Subcutaneous abdominal adipose tissue (tissue), 5 donors: ENCODE measurements at regions not wholly inside any gene's neighbourhood (a gene's known extent, or its start where the extent isn't known, plus 50 kb on each side); places are given as distances from the start of the nearest gene placed in this dataset.

ENCODE experiments used
- H3K27ac ChIP-seq: one replicate; pipeline ENCODE4 v1.7.0; 2013; ENCODE audit warnings: low read depth, mild to moderate bottlenecking, inconsistent platforms, low read length, moderate library complexity
- H3K27me3 ChIP-seq, 5 donors: one replicate each; pipeline ENCODE4 v1.7.0; 2013; ENCODE audit warnings: low read length in 5 of 5, inconsistent platforms in 1 of 5; ENCODE audit not compliant: control insufficient read depth in 5 of 5, insufficient read depth in 4 of 5
- H3K36me3 ChIP-seq, 5 donors: one replicate each; pipeline ENCODE4 v1.7.0; 2013; ENCODE audit warnings: low read length in 5 of 5; ENCODE audit not compliant: control insufficient read depth in 5 of 5, insufficient read depth in 5 of 5
- H3K4me1 ChIP-seq, 5 donors: one replicate each; pipeline ENCODE4 v1.7.0; 2013; ENCODE audit warnings: low read length in 5 of 5, mild to moderate bottlenecking in 3 of 5, moderate library complexity in 1 of 5; ENCODE audit not compliant: control insufficient read depth in 5 of 5, insufficient read depth in 5 of 5
- H3K4me3 ChIP-seq, 5 donors: one replicate each; pipeline ENCODE4 v1.7.0; 2013; ENCODE audit warnings: low read length in 5 of 5, low read depth in 1 of 5
- H3K9ac ChIP-seq, 5 donors: one replicate each; pipeline ENCODE4 v1.7.0; 2013; ENCODE audit warnings: low read length in 5 of 5, mild to moderate bottlenecking in 4 of 5, moderate library complexity in 3 of 5
- H3K9me3 ChIP-seq, 5 donors: one replicate each; pipeline ENCODE4 v1.7.0; 2013; ENCODE audit warnings: low read length in 5 of 5; ENCODE audit not compliant: control insufficient read depth in 5 of 5
- donor health status: healthy.
- donor health status: healthy.
- donor health status: healthy.
- donor health status: healthy.
- donor health status: healthy.

- no peaks in the 10 kb centered on the region for H3K27me3 ChIP-seq
- H3K27ac ChIP-seq, result no peak overlapping the region
- H3K9ac ChIP-seq, result no peak overlapping the region
- H3K4me3 ChIP-seq, result no peak overlapping the region
- H3K9me3 ChIP-seq, result no peaks in the 10 kb centered on the region
- no peaks in the 10 kb centered on the region for H3K4me1 ChIP-seq
- H3K36me3 ChIP-seq, result no peaks in the 10 kb centered on the region
Measured at GRCh38 chr4:166400270-166400894, 527.3 kb downstream of the TLL1 start.

- no peaks in the 10 kb centered on the region for H3K36me3 ChIP-seq
- H3K9ac ChIP-seq, result no peak overlapping the region
- no peaks in the 10 kb centered on the region for H3K27me3 ChIP-seq
- no peak overlapping the region for H3K27ac ChIP-seq
- no peaks in the 10 kb centered on the region for H3K4me1 ChIP-seq
- peaks cover 0 to under 1% (median 0%) of the 10 kb centered on the region in 5 donors for H3K9me3 ChIP-seq
- no peak overlapping the region for H3K4me3 ChIP-seq
Measured at GRCh38 chr4:166413356-166413755, 540.3 kb downstream of the TLL1 start.

GRCh38 chr4:166414431-166414830 is 541.4 kb downstream of the TLL1 start:
- H3K9ac ChIP-seq, result no peak overlapping the region
- H3K4me1 ChIP-seq, result no peaks in the 10 kb centered on the region
- no peaks in the 10 kb centered on the region for H3K36me3 ChIP-seq
- no peak overlapping the region for H3K27ac ChIP-seq
- H3K27me3 ChIP-seq, result no peaks in the 10 kb centered on the region
- H3K4me3 ChIP-seq, result no peak overlapping the region
- peaks cover 0 to 4% (median 0%) of the 10 kb centered on the region in 5 donors for H3K9me3 ChIP-seq

GRCh38 chr4:166415749-166416148 is 542.7 kb downstream of the TLL1 start:
- Histone ChIP-seq H3K4me3 (no peak overlapping the region), H3K9ac (no peak overlapping the region), H3K36me3 (no peaks in the 10 kb centered on the region), H3K4me1 (no peaks in the 10 kb centered on the region), H3K9me3 (peaks cover 0 to 6% (median 2%) of the 10 kb centered on the region in 5 donors), H3K27ac (no peak overlapping the region), H3K27me3 (no peaks in the 10 kb centered on the region)

- H3K27ac ChIP-seq, result no peak overlapping the region
- no peaks in the 10 kb centered on the region for H3K27me3 ChIP-seq
- no peak overlapping the region for H3K9ac ChIP-seq
- H3K4me3 ChIP-seq, result peak overlapping the region in 1 of 5 donors; percentile 4
- H3K36me3 ChIP-seq, result no peaks in the 10 kb centered on the region
- H3K4me1 ChIP-seq, result peaks cover 0 to 5% (median 0%) of the 10 kb centered on the region in 5 donors
- peaks cover 0 to 14% (median 10%) of the 10 kb centered on the region in 5 donors for H3K9me3 ChIP-seq
Measured at GRCh38 chr4:166421556-166422156, 548.6 kb downstream of the TLL1 start.

GRCh38 chr4:166422475-166422874 is 549.4 kb downstream of the TLL1 start:
- H3K4me1 ChIP-seq, result peaks cover 0 to 5% (median 0%) of the 10 kb centered on the region in 5 donors
- H3K9ac ChIP-seq, result no peak overlapping the region
- peaks cover 0 to 14% (median 10%) of the 10 kb centered on the region in 5 donors for H3K9me3 ChIP-seq
- no peaks in the 10 kb centered on the region for H3K36me3 ChIP-seq
- no peak overlapping the region for H3K27ac ChIP-seq
- H3K4me3 ChIP-seq, result no peak overlapping the region
- no peaks in the 10 kb centered on the region for H3K27me3 ChIP-seq

GRCh38 chr4:166426300-166426863 is 553.3 kb downstream of the TLL1 start:
- Histone ChIP-seq H3K9me3 (peaks cover 0 to 6% (median 2%) of the 10 kb centered on the region in 5 donors), H3K4me3 (no peak overlapping the region), H3K36me3 (no peaks in the 10 kb centered on the region), H3K27ac (no peak overlapping the region), H3K9ac (no peak overlapping the region), H3K27me3 (no peaks in the 10 kb centered on the region), H3K4me1 (peaks cover 0 to 5% (median 0%) of the 10 kb centered on the region in 5 donors)

- no peaks in the 10 kb centered on the region for H3K36me3 ChIP-seq
- no peaks in the 10 kb centered on the region for H3K27me3 ChIP-seq
- no peak overlapping the region for H3K9ac ChIP-seq
- no peaks in the 10 kb centered on the region for H3K9me3 ChIP-seq
- no peak overlapping the region for H3K4me3 ChIP-seq
- no peak overlapping the region for H3K27ac ChIP-seq
- H3K4me1 ChIP-seq, result no peaks in the 10 kb centered on the region
Measured at GRCh38 chr4:166432125-166432524, 559.1 kb downstream of the TLL1 start.

- no peak overlapping the region for H3K9ac ChIP-seq
- H3K9me3 ChIP-seq, result no peaks in the 10 kb centered on the region
- H3K27me3 ChIP-seq, result no peaks in the 10 kb centered on the region
- no peaks in the 10 kb centered on the region for H3K36me3 ChIP-seq
- no peaks in the 10 kb centered on the region for H3K4me1 ChIP-seq
- no peak overlapping the region for H3K4me3 ChIP-seq
- H3K27ac ChIP-seq, result no peak overlapping the region
Measured at GRCh38 chr4:166432842-166433241, 559.8 kb downstream of the TLL1 start.

GRCh38 chr4:166435449-166435848 is 562.4 kb downstream of the TLL1 start:
- Histone ChIP-seq H3K36me3 (no peaks in the 10 kb centered on the region), H3K9me3 (peaks cover 0 to 3% (median 0%) of the 10 kb centered on the region in 5 donors), H3K9ac (no peak overlapping the region), H3K4me3 (no peak overlapping the region), H3K27ac (no peak overlapping the region), H3K27me3 (no peaks in the 10 kb centered on the region), H3K4me1 (no peaks in the 10 kb centered on the region)
